Stimulated activated CD8-positive, alpha-beta memory T cell treated with anti-CD3 and anti-CD28 coated beads, Interleukin-7, amount 100 ng/mL, for 24 hours (primary cell): ENCODE measurements at regions not wholly inside any gene's neighbourhood (a gene's known extent, or its start where the extent isn't known, plus 50 kb on each side); places are given as distances from the start of the nearest gene placed in this dataset.

ENCODE experiments used
- DNase-seq: peaks from one replicate; pipeline ENCODE4 v3.0.0-alpha.2; 2020; ENCODE audit warnings: low read depth

DNA sequence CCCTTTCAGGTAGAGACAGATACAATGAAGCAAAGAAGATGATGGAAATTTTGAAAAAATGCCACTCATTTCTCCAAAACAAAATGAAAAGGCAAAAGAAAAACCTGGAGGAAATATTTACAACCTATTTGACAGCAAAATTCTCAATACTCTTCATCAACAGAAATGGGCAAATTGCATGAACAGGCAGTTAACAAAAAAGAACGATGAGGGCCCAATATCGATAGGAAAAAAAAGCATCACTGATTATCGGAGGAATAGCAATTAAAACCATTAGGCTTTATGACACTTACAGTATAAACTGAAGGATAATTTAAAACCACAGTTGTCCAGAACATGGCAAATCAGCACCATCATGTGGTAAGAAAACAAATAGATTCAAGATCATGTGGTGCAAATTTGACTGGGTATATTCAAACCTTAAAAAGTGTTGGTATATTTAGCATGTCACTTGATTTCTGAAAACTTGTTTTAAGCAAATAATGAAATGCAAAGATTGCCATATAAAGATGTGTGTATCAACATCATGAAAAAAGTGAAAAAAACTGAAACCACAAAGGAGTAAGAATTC is 222.9 kb downstream of the BRD1 start:
- DNase-seq, result no peak

DNA sequence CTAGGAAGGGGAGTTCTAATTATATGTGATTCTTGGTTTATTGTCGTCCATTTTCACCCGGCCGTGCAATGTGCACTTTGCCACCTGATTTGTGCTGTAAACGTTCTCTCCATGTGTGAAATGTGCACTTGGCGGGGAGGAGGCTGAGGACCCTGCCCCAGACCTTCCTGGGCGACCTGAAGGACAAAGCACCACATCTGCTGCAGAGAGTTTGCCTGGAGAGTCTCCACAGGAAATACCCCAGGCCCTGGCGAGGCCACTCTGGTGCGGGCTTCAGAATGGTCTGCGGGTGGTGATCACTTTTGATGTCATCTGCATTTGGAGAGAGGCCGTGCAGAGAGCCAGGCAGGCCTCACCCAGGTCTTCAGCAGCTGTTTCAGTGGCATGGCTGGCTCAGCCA is 224.7 kb downstream of the BRD1 start:
- DNase-seq, result no peak

DNA sequence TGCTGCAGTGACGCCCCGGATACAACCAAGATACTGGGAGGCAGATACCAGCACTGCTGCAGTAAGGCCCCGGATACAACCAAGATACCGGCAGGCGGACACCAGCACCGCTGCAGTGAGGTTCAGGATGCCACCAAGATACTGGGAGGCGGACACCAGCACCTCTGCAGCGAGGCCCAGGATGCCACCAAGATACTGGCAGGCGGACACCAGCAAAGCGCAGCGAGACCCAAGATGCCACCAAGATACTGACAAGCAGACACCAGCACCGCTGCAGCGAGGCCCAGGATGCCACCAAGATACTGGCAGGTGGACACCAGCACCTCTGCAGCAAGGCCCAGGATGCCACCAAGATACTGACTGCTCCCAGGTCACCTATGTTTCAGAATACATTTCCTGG is 225.2 kb downstream of the BRD1 start:
- no peak for DNase-seq

DNA sequence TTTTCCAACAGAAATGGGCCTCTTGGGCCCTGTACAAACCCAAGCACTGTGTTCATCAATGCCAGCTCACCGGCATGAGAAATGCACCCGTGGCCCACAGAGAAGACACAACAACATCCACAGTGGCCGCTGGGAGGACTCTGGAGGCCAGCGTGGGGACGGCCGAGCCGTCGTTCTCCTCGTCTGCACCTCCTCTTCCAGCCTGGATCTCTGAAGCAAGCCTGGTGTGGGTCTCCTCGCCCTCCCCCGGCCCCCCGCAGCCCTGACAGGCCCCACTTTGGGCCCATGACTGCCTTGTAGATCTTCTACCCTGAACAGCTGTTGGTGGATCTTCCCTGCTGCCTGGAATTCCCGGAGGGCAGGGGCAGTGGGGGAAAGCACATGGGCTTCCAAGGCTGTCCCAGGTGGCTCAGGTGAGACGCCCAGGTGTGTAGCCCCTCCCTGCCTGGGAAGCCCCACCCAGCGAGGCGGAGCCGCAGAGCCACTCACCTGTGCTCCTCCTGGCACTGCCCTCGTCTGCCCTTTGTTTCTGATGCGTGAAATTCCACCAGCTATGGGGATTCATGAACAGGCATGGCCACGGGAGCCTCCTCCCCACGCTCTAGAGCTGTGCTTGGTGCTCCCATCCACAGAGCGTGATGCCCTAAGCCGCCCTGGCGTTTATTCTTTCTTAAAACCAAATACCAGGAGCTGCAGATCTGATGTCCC is 225.9 kb downstream of the BRD1 start:
- DNase-seq, result no peak

DNA sequence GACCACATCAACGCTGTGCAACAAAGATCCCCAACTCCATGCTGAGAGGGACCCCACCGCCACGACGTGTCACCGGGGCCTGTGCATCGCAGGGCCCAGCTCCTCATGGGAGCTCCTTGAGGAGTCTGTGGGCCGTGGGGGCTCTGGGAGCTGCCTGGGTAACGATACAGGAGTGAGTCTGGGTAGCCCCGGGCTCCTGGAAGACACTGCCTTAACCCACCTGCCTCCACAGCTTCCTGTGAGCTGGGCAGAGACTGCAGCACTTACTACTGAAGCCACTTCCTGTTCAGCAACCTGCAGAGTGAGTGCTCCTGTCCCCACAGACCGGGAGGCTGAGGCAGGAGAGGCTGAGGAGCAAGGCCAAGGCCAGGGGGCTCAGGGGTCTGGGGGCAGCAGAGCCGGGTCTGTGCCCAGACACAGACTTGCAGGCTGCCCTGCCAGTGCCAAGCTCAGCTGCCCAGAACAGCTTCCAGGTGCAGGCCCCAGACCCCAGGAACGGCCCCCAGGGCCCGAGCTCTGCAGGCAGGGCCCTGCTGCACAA is 226.7 kb downstream of the BRD1 start:
- no peak for DNase-seq

DNA sequence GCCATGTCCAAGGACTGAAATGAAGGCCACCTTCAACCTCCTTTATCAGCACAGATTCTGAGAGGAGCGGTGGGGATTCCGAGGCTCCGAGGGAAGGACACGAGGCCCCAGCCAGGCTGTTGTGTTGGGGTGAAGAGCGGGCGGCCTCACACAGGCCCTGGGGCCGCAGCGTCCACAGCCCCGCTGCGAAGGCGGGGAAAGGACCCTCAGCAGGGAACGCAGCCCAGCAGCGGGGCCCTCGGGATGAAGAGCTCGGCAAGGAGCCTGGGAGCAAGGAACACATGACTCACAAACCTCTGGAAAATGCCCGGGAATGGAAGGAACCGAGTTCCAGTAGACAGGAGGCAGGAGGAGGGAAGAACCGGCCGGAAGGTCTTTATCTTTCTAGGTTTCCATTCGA is 227.2 kb downstream of the BRD1 start:
- DNase-seq, result no peak

DNA sequence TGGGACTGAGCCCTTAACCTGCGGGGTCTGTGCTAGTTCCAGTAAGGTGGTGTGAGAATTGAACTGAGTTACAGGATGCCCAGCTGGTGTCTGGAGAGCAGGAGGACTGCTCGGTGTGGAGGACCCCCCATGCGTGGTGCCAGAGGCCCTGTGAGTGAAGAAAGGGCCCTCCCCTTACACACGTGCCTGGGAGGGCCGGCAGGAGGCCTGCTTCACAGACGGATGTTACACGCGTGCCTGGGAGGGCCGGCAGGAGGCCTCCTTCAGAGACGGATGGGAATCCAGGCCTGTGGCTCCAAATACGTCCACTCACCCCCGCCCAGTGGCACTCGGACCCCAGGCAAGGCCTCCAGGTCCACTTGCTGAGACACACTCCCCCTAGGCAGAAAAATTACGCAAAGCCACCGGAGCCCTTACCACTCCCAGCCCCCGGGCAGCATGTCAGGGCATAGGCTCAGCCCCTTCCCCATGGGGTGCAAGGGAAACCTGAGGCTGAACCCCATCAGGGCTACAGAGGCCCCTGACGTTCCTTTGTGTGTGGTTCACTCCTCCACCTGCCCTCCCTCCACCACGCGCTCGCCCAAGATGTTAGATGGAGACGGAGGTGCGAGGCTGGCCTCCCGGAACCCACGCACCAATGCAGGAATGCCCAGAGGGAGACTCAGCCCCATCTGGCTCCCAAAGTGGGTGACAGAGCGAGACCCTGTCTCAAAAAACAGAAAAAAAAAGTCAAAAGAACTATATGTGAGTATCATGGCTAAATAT is 227.8 kb downstream of the BRD1 start:
- DNase-seq, result no peak

DNA sequence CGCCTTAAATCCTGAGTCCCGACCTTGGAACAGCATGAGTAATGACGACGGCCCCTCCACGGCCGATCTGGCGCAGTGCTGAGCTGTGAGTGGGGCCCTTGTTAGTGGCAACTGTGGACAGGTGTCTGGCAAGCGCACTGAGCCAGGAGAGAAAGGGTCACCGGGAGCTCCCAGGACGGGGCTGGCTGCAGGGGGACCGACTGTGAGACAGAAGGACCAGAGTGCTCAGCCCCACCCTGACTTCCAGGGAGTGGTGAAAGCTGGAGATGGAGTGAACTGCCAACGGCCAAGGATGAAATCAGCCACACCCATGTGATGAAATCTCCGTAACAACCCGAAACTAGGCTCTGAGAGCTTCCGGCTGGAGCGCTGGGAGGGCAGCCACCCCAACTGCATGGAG is 228.6 kb downstream of the BRD1 start:
- no peak for DNase-seq

DNA sequence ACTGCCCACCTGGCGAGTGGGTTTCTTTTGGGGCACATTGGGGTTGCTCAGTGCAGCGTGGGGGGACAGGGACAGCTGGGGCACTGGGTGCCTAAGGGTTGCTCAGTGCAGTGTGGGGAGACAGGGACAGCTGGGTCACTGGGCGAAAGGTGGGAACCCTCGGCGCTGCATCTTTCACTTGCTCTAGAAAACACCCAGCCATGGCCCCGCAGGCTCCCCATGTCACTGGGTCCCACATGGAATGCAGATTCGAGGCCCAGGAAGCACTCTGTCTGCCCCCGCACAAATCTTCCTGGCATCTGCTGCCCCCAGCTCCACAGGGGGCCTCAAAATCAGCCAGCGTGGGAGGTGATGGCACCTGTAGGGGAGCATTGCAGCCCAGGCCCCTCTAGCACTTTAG is 229.3 kb downstream of the BRD1 start:
- no peak for DNase-seq

DNA sequence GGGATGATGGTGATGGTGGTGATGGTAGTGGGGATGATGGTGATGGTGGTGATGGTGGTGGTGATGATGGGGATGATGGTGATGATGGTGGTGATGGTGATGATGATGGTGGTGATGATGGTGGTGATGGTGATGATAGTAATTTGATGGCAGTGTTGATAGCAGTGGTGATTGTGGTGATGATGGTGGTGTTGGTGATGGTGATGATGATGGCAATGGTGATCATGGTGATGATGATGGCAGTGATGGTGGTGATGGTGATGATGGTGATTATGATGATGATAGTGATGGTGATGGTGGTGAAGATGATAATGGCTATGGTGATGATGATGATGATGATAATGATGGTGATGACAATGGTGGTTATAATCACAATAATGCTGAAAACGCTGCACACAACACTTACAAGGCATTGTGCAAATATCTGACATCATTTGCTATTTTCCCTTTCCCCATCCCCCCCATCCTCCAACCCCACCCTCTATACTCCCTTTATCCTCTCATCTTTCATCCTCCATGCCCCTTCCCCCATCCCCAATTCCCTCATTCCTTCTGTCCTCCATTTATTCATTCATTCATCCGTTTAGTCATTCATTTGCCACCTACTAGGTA is 230.1 kb downstream of the BRD1 start:
- no peak for DNase-seq

DNA sequence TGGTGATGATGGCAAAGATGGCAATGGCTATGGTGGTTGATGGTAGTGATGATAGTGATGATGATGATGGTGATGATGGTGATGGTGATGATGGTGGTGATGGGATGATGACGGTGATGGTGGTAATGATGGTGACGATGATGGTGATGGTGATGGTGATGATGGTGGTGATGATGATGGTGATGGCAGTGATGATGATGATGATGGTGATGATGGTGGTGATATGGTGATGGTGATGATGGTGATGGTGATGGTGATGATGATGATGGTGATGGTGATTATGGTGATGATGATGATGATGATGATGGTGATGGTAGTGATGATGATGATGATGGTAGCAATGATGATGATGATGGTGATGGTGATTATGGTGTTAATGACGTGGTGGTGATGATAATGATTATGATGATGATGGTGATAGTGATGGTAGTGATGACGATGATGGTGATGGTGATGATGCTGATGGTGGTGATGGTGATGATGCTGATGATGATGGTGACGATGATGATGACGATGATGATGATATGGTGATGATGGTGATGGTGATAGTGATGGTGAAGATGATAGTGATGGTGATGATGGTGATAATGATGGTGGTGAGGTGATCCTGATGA is 232.1 kb downstream of the BRD1 start:
- no peak for DNase-seq

DNA sequence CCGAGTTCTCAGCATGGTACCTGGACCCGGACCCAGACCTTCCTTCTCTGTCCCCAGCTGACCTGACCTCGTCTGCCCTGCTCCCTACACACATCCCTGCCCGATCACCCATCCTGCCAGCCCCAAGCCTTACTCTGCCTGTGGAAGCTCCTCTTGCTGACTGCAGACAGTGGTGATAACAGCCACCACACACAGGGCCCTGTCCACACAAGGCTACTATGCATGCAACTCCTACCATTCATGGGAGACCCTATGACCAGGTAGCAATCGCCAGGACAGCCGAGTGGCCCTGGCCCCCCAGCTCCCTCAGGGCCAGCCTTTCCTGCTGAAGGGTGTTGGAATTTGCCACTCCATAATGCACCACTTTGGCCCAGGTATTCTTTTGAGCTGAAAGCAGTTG is 233.6 kb downstream of the BRD1 start:
- DNase-seq, result no peak

DNA sequence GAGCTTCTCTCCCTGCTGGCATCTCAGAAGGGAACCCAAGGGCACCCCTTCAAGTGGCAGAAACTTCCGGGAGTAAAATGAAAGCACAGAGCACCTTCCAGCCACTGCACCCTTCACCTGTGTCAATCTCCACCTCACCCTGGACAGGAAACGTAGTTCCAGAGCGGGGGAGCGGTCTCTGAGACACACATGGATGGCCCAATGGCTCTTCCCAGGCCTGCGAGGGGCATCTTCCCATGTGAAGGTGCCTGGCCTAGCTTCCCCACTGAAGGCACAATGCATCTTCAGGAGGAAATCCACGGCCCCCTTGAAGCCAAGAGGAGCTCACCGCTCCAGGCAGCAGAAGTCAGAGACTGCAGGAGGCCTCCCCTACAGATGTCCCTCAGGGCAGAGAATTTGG is 234.2 kb downstream of the BRD1 start:
- DNase-seq, result no peak

DNA sequence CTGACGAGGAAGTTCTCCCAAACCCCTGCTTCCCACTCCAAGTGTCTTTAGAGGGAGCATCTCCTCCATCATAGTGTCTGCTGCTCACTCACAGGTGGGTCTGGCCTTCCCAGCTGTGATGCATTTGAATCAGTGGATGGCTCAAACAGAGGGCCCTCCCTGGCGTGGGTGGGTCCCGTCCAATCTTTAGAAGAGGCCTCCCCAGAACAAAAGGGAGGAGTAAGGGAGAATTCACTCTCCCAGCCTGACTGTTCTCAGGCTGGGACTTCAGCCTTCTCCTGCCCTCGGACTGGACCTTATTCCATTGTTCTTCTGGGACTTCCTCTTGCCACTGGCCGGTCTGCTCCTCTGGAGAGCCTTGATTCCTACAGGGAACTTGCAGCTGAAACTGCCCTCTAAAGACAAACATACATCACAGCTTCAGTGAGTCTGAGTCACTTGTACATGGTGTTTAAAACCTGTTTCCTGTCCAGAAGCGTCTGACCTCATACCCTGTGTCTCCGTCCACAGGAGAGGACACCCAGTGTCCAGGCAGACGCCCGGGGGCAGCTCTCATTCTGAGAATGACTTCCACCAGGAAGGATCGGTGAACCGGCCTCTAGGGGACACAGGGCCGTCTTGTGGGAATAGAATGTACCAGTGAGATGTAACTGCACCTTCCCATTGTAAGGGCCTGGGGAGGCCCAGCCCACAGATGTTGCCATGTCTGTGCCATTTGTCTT is 234.7 kb downstream of the BRD1 start:
- DNase-seq, result no peak

DNA sequence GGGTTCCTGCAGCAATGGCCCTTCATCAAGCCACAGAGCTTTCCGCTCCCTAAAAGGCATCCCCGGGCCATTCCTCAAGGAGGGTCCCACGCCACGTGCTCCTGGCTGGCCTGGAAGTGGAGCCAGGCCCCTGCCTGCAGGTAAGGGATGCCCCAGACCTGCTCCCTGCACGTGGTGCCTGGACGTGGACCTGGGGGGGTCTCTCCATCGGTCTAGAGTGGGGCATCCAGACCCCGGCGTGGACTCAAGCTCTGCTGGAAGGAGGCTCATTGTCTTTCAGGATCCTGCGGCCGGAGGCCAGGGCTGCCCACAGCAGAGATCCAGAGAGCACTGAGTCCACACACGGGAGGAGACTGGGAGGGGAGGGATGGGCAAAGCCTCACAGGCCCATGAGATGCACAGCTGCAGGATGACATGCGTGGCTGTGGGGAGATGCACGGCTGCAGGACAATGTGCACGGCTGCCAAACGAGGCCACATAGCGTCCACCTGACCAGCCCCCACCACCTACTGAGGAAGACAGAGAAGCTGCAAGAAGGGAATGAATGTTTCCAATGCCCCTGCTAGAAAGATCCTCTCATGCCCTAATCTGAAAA is 236.7 kb downstream of the BRD1 start:
- no peak for DNase-seq

DNA sequence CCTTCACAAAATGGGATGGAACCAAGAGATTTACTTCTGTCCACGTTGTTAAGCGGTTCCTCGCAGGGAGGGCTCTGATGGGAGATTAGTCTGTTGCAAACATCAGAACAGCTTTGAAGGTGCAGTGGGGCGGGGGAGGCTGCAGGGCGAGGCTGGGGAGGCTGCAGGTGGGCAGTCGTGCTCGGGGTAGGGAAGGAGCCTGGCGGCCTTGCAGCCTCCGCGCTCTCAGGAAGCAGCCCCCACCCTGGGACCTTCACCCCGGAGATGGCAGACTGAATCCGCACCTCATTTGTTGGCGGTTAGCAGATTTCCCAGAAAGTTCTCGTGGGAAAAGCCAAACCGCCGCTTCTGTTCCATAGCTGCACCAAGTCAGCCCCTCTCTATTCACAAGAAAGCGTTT is 237.3 kb downstream of the BRD1 start:
- no peak for DNase-seq

DNA sequence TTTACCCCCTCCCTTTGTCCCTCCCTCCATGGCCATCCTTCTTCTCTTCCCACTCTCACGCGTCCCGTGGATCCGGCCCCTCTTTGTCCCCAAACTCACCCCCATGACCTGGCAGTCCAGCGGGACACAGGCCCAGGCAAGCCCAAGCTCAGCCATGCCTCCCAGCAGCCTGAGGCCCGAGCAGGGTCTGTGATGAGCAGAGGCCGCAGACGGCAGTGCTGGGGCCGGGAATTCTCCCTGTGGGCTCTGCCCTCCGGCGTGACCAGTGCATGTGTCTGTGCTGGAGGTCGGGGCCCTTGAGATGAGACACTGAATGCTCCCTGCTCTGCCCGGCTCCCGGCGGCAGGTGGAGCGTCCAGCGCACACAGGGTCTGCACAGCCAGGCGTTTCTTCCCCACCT is 237.9 kb downstream of the BRD1 start:
- no peak for DNase-seq

DNA sequence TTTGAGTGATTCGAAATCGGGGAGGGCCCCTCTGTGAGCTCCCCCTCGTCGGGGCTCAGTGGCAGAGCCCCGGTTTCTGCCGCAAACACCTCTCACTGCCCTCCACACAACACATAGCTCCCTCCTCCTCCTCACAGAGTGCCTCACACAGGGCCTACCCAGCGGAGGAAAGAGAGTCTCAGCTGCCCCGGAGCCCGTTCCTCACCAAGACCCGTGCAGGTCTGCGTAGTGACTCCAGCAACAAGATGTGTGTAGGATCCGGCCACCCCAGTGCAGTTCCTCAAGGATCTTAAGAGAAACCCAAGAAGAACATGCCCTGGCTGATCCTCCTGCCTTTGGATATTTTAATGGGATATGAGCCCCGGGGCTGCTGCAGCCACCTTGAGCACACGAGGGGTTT is 238.4 kb downstream of the BRD1 start:
- no peak for DNase-seq

DNA sequence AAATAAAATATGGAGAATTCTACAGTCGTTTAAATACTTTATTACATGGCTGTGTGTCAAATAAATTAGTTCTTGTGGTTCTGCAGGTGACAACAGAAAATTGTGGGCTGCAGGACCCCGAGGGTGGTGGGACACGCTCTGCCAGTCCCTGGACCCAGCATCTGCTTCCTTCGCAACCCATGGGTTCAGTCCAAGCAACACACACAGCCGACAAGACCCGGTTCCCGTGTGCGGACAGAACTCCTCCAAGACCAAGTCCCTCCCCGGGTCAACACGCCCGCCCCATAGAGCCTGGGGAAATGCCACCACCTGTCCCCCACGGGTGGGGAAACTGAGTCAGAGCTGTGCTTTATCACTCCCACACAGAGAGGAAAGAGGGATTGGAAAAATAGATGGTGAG is 238.9 kb downstream of the BRD1 start:
- DNase-seq, result no peak

DNA sequence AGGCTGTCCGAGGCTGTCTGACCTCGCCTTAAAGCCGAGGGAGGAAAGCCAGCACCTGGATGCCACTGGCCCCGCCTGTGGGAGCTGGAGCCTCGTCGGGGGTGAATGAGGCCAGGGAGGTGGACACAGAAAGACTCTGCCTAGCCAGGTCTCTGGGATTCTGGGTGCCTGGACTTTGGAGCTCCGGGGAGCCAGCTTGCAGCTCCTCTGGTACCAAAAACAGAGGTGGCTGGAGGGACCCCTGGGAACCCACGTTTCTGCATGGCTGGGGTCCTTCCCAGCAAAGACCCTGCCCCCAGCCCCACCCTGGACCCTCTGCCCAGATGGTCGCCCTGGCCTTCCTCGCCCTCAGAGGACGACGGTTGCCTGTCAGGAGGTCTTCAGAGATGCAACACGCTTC is 239.7 kb downstream of the BRD1 start:
- no peak for DNase-seq

DNA sequence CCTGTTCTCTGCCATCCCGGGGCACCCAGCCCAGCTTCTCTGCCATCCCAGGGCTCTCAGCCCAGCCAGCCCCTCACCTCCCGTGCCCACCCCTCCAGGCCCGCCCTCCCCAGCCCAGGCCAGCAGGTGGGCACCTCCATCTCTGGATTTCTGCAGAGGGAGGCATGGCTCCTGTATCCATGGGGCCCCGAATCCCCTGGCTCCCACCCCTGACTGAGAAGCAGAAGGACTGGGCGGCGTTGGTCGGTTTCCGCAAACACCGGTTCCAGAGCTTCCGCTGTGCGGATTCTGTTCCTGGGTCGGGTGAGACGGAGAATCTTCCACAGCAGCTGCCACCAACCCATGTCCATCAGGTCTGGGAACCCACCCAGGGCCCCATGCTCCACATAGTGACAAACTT is 240.3 kb downstream of the BRD1 start:
- DNase-seq, result no peak
